ENCODE measurements at regions not wholly inside any gene's neighbourhood (a gene's known extent, or its start where the extent isn't known, plus 50 kb on each side); places are given as distances from the start of the nearest gene placed in this dataset.

GRCh38 chr3:16668776-16669545 is 63.7 kb upstream of the DAZL start:
- no peak overlapping the region for H3K4me3 ChIP-seq (ENCODE audit: low read depth, low read length)
- TF ChIP-seq CTCF (IDR thresholded peaks at IDR 0.05; ENCODE audit: insufficient read depth, low read depth, low read length): no peak
- DNase-seq (ENCODE audit: low read depth): no peak

GRCh38 chr3:16670191-16670590 is 65.0 kb upstream of the DAZL start:
- H3K4me3 ChIP-seq (ENCODE audit: low read depth, low read length): no peak overlapping the region
- no peak for TF ChIP-seq CTCF (IDR thresholded peaks at IDR 0.05; ENCODE audit: insufficient read depth, low read depth, low read length)
- DNase-seq (ENCODE audit: low read depth): no peak

GRCh38 chr3:16671690-16672089 is 66.5 kb upstream of the DAZL start:
- DNase-seq (ENCODE audit: low read depth): no peak
- H3K4me3 ChIP-seq (ENCODE audit: low read depth, low read length): no peak overlapping the region
- no peak for TF ChIP-seq CTCF (IDR thresholded peaks at IDR 0.05; ENCODE audit: insufficient read depth, low read depth, low read length)

- peak; percentile 39 for DNase-seq (ENCODE audit: low read depth)
- no peak for TF ChIP-seq CTCF (IDR thresholded peaks at IDR 0.05; ENCODE audit: insufficient read depth, low read depth, low read length)
These were observed 68.3 kb upstream of the DAZL start for GRCh38 chr3:16673530-16673929.

GRCh38 chr3:16675805-16676204 is 70.6 kb upstream of the DAZL start:
- no peak for TF ChIP-seq CTCF (IDR thresholded peaks at IDR 0.05; ENCODE audit: insufficient read depth, low read depth, low read length)
- no peak overlapping the region for H3K4me3 ChIP-seq (ENCODE audit: low read depth, low read length)
- DNase-seq (ENCODE audit: low read depth): no peak

More at GRCh38 chr3:16673530-16673929, 68.3 kb upstream of the DAZL start:
- H3K4me3 ChIP-seq (ENCODE audit: low read depth, low read length): no peak overlapping the region

- DNase-seq (ENCODE audit: low read depth): no peak
- no peak overlapping the region for H3K4me3 ChIP-seq (ENCODE audit: low read depth, low read length)
- TF ChIP-seq CTCF (IDR thresholded peaks at IDR 0.05; ENCODE audit: insufficient read depth, low read depth, low read length): no peak
These were observed 81.5 kb upstream of the DAZL start for GRCh38 chr3:16686679-16687078.

- DNase-seq (ENCODE audit: low read depth): no peak
- no peak overlapping the region for H3K4me3 ChIP-seq (ENCODE audit: low read depth, low read length)
- no peak for TF ChIP-seq CTCF (IDR thresholded peaks at IDR 0.05; ENCODE audit: insufficient read depth, low read depth, low read length)
These were observed 82.0 kb upstream of the DAZL start for GRCh38 chr3:16687221-16687620.
